HG03342 (cell line): ENCODE measurements at regions not wholly inside any gene's neighbourhood (a gene's known extent, or its start where the extent isn't known, plus 50 kb on each side); places are given as distances from the start of the nearest gene placed in this dataset.

ENCODE experiments used
- ATAC-seq: cut with Tn5 transposase; IDR thresholded peaks from one replicate; pipeline ENCODE4 v1.9.1; 2021; ENCODE audit warnings: mild to moderate bottlenecking, moderate library complexity; ENCODE audit not compliant: unreplicated experiment

GRCh38 chr11:128048121-128048520 lies 539.2 kb downstream of the ETS1 start:
- no peak for ATAC-seq

- no peak for ATAC-seq
These were observed 540.3 kb downstream of the ETS1 start for GRCh38 chr11:128047026-128047425.

GRCh38 chr11:128046213-128046612 lies 541.1 kb downstream of the ETS1 start:
- no peak for ATAC-seq

GRCh38 chr11:128045094-128045725 lies 542.1 kb downstream of the ETS1 start:
- no peak for ATAC-seq

GRCh38 chr11:128042290-128042751 lies 545.0 kb downstream of the ETS1 start:
- ATAC-seq = no peak

GRCh38 chr11:128040603-128041002 lies 546.8 kb downstream of the ETS1 start:
- no peak for ATAC-seq

- peak; percentile 89 for ATAC-seq
These were observed 548.0 kb downstream of the ETS1 start for GRCh38 chr11:128039140-128040021.

- no peak for ATAC-seq
These were observed 550.7 kb downstream of the ETS1 start for GRCh38 chr11:128036556-128037093.

GRCh38 chr11:128036006-128036405 lies 551.4 kb downstream of the ETS1 start:
- ATAC-seq = no peak

GRCh38 chr11:128031538-128032134 lies 555.7 kb downstream of the ETS1 start:
- ATAC-seq = peak; percentile 90

- ATAC-seq = no peak
These were observed 558.1 kb downstream of the ETS1 start for GRCh38 chr11:128029219-128029722.

- no peak for ATAC-seq
These were observed 560.8 kb downstream of the ETS1 start for GRCh38 chr11:128026596-128026995.

- no peak for ATAC-seq
These were observed 564.6 kb downstream of the ETS1 start for GRCh38 chr11:128022761-128023160.

GRCh38 chr11:128022007-128022368 lies 565.4 kb downstream of the ETS1 start:
- ATAC-seq = no peak

- ATAC-seq = no peak
These were observed 565.9 kb downstream of the ETS1 start for GRCh38 chr11:128021349-128022006.

- ATAC-seq = no peak
These were observed 568.7 kb downstream of the ETS1 start for GRCh38 chr11:128018692-128019091.

GRCh38 chr11:128005562-128005961 lies 581.8 kb downstream of the ETS1 start:
- ATAC-seq = no peak

- ATAC-seq = no peak
These were observed 588.9 kb downstream of the ETS1 start for GRCh38 chr11:127998421-127998820.

- ATAC-seq = no peak
These were observed 589.8 kb downstream of the ETS1 start for GRCh38 chr11:127997594-127997993.

- no peak for ATAC-seq
These were observed 590.5 kb downstream of the ETS1 start for GRCh38 chr11:127996825-127997224.

GRCh38 chr11:127995921-127996320 lies 591.4 kb downstream of the ETS1 start:
- no peak for ATAC-seq
